ENCODE measurements at regions not wholly inside any gene's neighbourhood (a gene's known extent, or its start where the extent isn't known, plus 50 kb on each side); places are given as distances from the start of the nearest gene placed in this dataset.

DNA sequence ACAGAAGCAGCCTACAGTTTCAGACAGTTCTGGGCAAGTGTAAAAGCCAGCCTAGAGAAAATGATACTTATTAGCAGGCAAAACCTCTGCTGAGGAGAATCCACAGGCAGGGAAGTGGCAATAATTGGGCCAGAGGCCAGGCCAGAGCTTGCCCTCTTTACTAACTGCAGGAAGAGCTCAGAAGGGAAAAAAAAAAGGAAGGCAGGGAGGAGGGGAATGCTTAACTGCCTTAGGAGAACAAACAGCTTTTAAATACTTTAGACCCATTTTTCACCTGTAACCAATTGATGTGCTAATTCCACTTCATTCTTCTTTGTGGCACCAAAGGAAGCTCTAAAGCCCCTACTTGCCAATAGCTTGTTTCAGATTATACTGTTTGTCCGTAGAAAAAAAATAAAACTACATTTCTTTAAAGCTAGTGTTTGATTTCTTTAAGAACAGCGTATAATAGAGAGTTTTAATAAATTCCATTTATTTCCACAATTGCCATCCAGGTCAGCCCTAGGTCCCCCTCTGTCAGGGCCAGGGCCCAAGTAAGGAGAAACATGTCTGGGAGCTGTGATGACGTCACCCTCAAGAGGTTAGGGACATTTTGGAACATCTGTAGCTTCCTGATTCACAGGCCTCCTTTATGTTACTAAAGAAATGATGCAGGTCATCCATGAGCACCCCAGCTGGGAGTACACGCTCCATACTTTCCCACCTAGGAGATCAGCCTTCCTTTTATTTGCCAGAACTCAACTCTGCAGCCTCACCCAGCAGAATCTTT lies 384.3 kb downstream of the CDC5L start:
- DNase-seq, result no peak

DNA sequence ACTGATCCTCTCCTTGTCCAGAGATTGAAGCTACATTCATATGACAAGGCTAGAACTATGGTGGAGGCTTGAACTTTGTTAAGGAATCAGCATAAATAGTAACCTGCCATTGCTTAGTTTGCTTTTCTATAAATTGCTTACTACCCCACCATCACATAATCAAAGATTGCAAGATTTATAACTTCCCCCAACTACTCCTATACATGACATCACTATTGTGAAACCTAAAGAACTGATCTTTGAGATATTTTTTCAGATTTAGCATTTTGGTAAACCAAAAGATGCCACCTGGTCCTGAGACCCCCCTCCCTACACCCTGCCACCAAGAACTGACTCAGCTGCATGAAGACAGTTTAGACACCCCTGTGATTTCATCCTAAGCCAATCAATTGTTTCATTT lies 385.3 kb downstream of the CDC5L start:
- DNase-seq, result no peak

DNA sequence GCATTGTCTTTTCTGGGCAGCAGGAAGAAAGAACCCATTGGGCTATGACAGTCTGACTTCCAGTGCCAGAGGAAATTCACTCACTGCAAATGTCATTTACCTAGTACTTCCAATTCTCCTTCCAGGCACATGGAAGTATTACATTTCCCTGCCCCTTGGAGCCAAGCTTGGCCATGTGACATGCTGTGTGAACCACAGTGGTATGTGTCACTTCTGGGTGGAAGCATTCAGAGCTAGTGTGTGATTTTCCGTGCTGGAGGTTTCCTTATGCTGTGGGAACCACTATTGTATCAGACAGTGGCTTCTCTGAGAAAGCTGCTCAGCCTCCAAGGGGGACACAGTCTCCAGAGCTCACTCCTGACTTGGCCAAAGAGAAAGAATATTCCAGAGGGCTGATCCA lies 387.6 kb downstream of the CDC5L start:
- DNase-seq, result no peak

DNA sequence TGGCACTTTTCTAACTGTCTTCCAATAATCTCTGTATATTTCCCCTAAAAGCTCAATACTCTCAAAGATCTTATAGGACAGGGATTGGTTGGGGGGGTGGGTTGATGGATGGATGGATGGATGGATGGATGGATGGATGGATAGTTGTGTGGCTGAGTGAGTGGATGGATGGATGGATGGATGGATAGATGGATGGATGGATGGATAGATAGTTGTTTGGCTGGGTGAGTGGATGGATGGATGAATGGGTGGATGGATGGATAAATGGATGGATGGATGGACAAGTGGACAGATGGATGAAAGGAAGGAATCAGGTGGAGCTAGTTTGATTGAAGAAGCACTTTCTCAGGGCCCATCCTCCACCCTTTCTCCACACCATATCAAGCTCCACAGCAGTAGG lies 388.8 kb downstream of the CDC5L start:
- DNase-seq, result no peak

DNA sequence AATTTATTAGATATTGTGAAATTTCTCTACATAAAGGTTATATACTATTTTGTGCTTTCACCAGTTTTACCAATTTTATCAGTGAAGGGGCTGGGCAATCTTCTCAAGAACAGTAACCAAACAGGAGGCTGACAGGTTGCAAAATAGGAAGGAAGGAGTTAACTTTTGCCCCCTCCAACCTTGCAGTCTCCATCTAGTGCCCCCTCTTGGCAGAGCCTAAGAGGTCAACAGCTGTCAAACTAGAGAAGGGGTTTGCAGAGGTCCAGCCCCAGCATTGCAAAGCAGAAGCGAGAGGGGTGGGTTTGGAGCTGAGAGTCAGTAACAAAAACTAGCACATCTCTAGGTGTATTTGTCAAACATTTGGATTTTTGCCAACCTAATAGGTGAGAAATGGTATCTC lies 391.0 kb downstream of the CDC5L start:
- DNase-seq, result no peak

All from stimulated activated CD4-positive, alpha-beta T cell treated with anti-CD3 and anti-CD28 coated beads, Interleukin-4, amount 100 ng/mL, for 1 hour (primary cell).